ENCODE measurements at regions not wholly inside any gene's neighbourhood (a gene's known extent, or its start where the extent isn't known, plus 50 kb on each side); places are given as distances from the start of the nearest gene placed in this dataset.
"Not testable (repeated sequence)": the region's sequence is repeated elsewhere in the genome, so short reads cannot be mapped to it uniquely, and the experiment has no call there.

- no peak for FAIRE-seq
These were observed 1256.2 kb upstream of the SPRY2 start for GRCh38 chr13:81597101-81597500.

- FAIRE-seq, result no peak
These were observed 1255.4 kb upstream of the SPRY2 start for GRCh38 chr13:81596224-81596753.

GRCh38 chr13:81591528-81592220 is 1250.7 kb upstream of the SPRY2 start:
- FAIRE-seq, result no peak

- FAIRE-seq, result no peak
These were observed 1241.5 kb upstream of the SPRY2 start for GRCh38 chr13:81582381-81582780.

- FAIRE-seq, result no peak
These were observed 1236.8 kb upstream of the SPRY2 start for GRCh38 chr13:81577601-81578195.

- FAIRE-seq, result no peak
These were observed 1227.9 kb upstream of the SPRY2 start for GRCh38 chr13:81568824-81569223.

GRCh38 chr13:81565849-81566248 is 1224.9 kb upstream of the SPRY2 start:
- FAIRE-seq, result no peak

- FAIRE-seq, result no peak
These were observed 1222.2 kb upstream of the SPRY2 start for GRCh38 chr13:81563091-81563490.

- no peak for FAIRE-seq
These were observed 1221.7 kb upstream of the SPRY2 start for GRCh38 chr13:81562598-81562997.

GRCh38 chr13:81551036-81551435 is 1210.1 kb upstream of the SPRY2 start:
- no peak for FAIRE-seq

GRCh38 chr13:81546294-81546693 is 1205.4 kb upstream of the SPRY2 start:
- not testable (repeated sequence) for FAIRE-seq

GRCh38 chr13:81540777-81541176 is 1199.9 kb upstream of the SPRY2 start:
- FAIRE-seq, result no peak

- no peak for FAIRE-seq
These were observed 1198.8 kb upstream of the SPRY2 start for GRCh38 chr13:81539643-81540150.

GRCh38 chr13:81498969-81499368 is 1158.0 kb upstream of the SPRY2 start:
- no peak for FAIRE-seq

- no peak for FAIRE-seq
These were observed 1152.2 kb upstream of the SPRY2 start for GRCh38 chr13:81493144-81493543.

- no peak for FAIRE-seq
These were observed 1151.5 kb upstream of the SPRY2 start for GRCh38 chr13:81492449-81492848.

- FAIRE-seq, result no peak
These were observed 1147.1 kb upstream of the SPRY2 start for GRCh38 chr13:81488021-81488420.

GRCh38 chr13:81487151-81487550 is 1146.2 kb upstream of the SPRY2 start:
- FAIRE-seq, result no peak

GRCh38 chr13:81480634-81481033 is 1139.7 kb upstream of the SPRY2 start:
- no peak for FAIRE-seq

- FAIRE-seq, result no peak
These were observed 1132.5 kb upstream of the SPRY2 start for GRCh38 chr13:81473366-81473899.

- FAIRE-seq, result no peak
These were observed 1117.2 kb upstream of the SPRY2 start for GRCh38 chr13:81458170-81458569.

- FAIRE-seq, result no peak
These were observed 1105.5 kb upstream of the SPRY2 start for GRCh38 chr13:81446441-81446840.

- no peak for FAIRE-seq
These were observed 1102.0 kb upstream of the SPRY2 start for GRCh38 chr13:81442904-81443303.

GRCh38 chr13:81425286-81425685 is 1084.4 kb upstream of the SPRY2 start:
- no peak for FAIRE-seq
